ENCODE measurements at regions not wholly inside any gene's neighbourhood (a gene's known extent, or its start where the extent isn't known, plus 50 kb on each side); places are given as distances from the start of the nearest gene placed in this dataset.

DNA sequence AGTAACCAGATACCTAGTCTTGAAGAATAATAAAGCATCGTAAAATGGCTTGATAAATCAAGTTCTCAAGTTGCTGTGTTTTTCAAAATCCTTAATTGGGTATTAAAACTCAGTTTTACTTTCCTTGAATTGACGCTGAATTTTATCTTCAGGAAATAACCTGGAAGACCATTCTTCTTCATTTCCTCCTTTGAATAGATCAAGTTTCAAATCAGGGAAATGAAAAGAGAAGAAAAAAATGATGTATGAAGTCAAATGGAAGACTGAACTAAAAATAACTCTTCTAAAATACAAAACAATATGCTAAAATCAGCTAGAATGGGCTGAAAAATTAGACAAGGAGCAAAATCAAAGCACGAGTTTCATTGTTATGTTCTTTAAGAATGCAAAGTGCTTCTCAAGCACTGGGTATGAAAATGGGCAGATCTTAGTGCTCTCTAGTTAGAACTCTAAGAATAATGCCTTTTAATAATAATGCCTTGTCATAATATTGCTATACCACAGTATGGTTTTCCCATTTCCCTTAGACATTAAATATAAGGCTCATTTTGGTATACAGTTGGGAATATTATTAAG lies 54.6 kb upstream of the CLEC14A start:
- TF ChIP-seq RXRA (IDR thresholded peaks at IDR 0.05; ENCODE audit: insufficient read depth, low read depth, low read length) (no peak), EGR1 (IDR thresholded peaks at IDR 0.05; ENCODE audit: borderline replicate concordance, low read depth, low read length) (no peak), EP300 (IDR thresholded peaks at IDR 0.05; ENCODE audit: borderline replicate concordance in 1 of 2, low read depth in 2 of 2, low read length in 2 of 2) (no peak), CHD2 (IDR thresholded peaks at IDR 0.05; ENCODE audit: low read length) (no peak), POLR2A (IDR thresholded peaks at IDR 0.05; ENCODE audit: control extremely low read depth in 1 of 2, low read depth in 2 of 2, low read length in 2 of 2) (no peak), CBX8 (IDR thresholded peaks at IDR 0.05; ENCODE audit: borderline replicate concordance, low read depth, low read length) (no peak), SIX5 (IDR thresholded peaks at IDR 0.05; ENCODE audit: low read depth, low read length) (no peak)

All from H1 (cell line).